HG03060 (cell line): ENCODE measurements at regions not wholly inside any gene's neighbourhood (a gene's known extent, or its start where the extent isn't known, plus 50 kb on each side); places are given as distances from the start of the nearest gene placed in this dataset.

Source experiments
- ATAC-seq: cut with Tn5 transposase; IDR thresholded peaks from one replicate; pipeline ENCODE4 v1.9.1; 2021; ENCODE audit warnings: low read depth, moderate number of reproducible peaks; ENCODE audit not compliant: unreplicated experiment

- no peak for ATAC-seq
Measured at GRCh38 chr16:8519179-8519578, 71.1 kb downstream of the TMEM114 start.

- ATAC-seq, result no peak
Measured at GRCh38 chr16:8517280-8517679, 73.0 kb downstream of the TMEM114 start.

- ATAC-seq, result no peak
Measured at GRCh38 chr16:8516471-8516870, 73.8 kb downstream of the TMEM114 start.

GRCh38 chr16:8512941-8513624 is 77.2 kb downstream of the TMEM114 start:
- no peak for ATAC-seq

GRCh38 chr16:8511464-8511863 is 78.8 kb downstream of the TMEM114 start:
- ATAC-seq, result no peak

GRCh38 chr16:8510160-8510559 is 80.2 kb downstream of the TMEM114 start:
- ATAC-seq, result no peak

- no peak for ATAC-seq
Measured at GRCh38 chr16:8505327-8505991, 84.9 kb downstream of the TMEM114 start.

- ATAC-seq, result no peak
Measured at GRCh38 chr16:8502446-8502845, 87.9 kb downstream of the TMEM114 start.

- ATAC-seq, result no peak
Measured at GRCh38 chr16:8500351-8500750, 90.0 kb downstream of the TMEM114 start.

- ATAC-seq, result no peak
Measured at GRCh38 chr16:8496364-8496763, 93.9 kb downstream of the TMEM114 start.

- ATAC-seq, result no peak
Measured at GRCh38 chr16:8493972-8494371, 96.3 kb downstream of the TMEM114 start.

GRCh38 chr16:8492690-8493089 is 97.6 kb downstream of the TMEM114 start:
- no peak for ATAC-seq

- no peak for ATAC-seq
Measured at GRCh38 chr16:8489580-8489979, 100.7 kb downstream of the TMEM114 start.

- no peak for ATAC-seq
Measured at GRCh38 chr16:8486985-8487384, 103.3 kb downstream of the TMEM114 start.

GRCh38 chr16:8483396-8483795 is 106.9 kb downstream of the TMEM114 start:
- no peak for ATAC-seq

GRCh38 chr16:8481810-8482209 is 108.5 kb downstream of the TMEM114 start:
- ATAC-seq, result no peak

- no peak for ATAC-seq
Measured at GRCh38 chr16:8476824-8477223, 113.5 kb downstream of the TMEM114 start.

- no peak for ATAC-seq
Measured at GRCh38 chr16:8474587-8474986, 115.7 kb downstream of the TMEM114 start.

- ATAC-seq, result no peak
Measured at GRCh38 chr16:8469102-8469778, 121.1 kb downstream of the TMEM114 start.

- ATAC-seq, result no peak
Measured at GRCh38 chr16:8464979-8465378, 125.3 kb downstream of the TMEM114 start.

- ATAC-seq, result no peak
Measured at GRCh38 chr16:8459085-8459733, 131.1 kb downstream of the TMEM114 start.
